Uterus (tissue), 2 donors: ENCODE measurements at regions not wholly inside any gene's neighbourhood (a gene's known extent, or its start where the extent isn't known, plus 50 kb on each side); places are given as distances from the start of the nearest gene placed in this dataset.

Experiments
- CTCF ChIP-seq, 4 experiments: fragments of 200-600 bp in 2 of 4; fragments of 450-650 bp in 2 of 4; sonication (generic) in 2 of 4; IDR thresholded peaks; one replicate each; pipeline ENCODE4 v1.5.1; 2016 to 2019; ENCODE audit warnings: antibody characterized with exemption in 4 of 4, mild to moderate bottlenecking in 2 of 4, moderate library complexity in 1 of 4
- POLR2A ChIP-seq, 2 donors: fragments of 450-650 bp; IDR thresholded peaks; one replicate each; pipeline ENCODE4 v1.6.1; 2016; ENCODE audit warnings: antibody characterized with exemption in 2 of 2, mild to moderate bottlenecking in 1 of 2, moderate library complexity in 1 of 2

GRCh38 chr1:101728029-101728428 is 268.7 kb downstream of the OLFM3 start:
- TF ChIP-seq CTCF (IDR thresholded peaks at IDR 0.05) (no peak), POLR2A (IDR thresholded peaks at IDR 0.05) (no peak)
